Hematopoietic multipotent progenitor cell treated with erythropoietin and hydrocortisone succinate and interleukin-3 and kit ligand, for 15 days (in vitro differentiated cells): ENCODE measurements at regions not wholly inside any gene's neighbourhood (a gene's known extent, or its start where the extent isn't known, plus 50 kb on each side); places are given as distances from the start of the nearest gene placed in this dataset.

Source experiments
- DNase-seq: peaks from one replicate; pipeline ENCODE4 v3.0.0-alpha.2; 2015; ENCODE audit warnings: low spot score

DNA sequence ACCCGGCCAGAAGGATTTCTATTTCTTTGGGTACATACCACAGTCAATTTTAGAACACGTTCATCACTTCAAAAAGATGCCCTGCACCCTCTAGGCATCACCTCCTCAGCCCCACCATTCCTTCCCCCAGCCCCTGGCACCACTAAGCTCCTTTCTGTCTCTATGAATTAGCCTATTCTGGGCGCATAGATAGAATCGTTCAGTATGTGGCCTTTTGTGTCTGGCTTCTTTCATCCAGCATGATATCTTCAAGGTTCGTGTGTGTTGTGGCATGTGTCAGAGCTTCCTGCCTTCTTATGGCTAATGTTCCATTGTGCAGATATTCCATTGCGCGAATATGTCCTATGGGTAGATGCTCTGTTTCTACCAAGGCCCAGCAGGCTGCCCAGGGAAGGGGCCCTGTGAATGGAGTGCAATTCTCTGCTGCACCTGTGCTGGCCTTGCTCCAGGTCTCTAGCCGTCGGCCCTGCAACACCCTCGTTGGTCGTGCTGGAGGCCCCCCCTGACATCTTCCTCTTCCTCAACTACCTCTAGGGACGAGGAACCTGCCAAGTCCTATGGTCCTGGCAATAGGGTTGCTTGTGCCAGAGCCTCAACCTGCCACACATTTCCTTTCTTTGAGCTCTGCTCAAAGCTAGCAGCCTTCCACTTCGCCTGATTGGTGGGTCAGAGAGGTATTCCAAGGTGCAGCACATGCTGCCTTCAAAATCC is 113.5 kb downstream of the RIPK4 start:
- no peak for DNase-seq

- no peak for DNase-seq
Measured at GRCh38 chr21:41651830-41652229, 115.0 kb downstream of the RIPK4 start.

- DNase-seq: no peak
Measured at GRCh38 chr21:41651406-41651805, 115.4 kb downstream of the RIPK4 start.

GRCh38 chr21:41650526-41651145 is 116.2 kb downstream of the RIPK4 start:
- DNase-seq: no peak

DNA sequence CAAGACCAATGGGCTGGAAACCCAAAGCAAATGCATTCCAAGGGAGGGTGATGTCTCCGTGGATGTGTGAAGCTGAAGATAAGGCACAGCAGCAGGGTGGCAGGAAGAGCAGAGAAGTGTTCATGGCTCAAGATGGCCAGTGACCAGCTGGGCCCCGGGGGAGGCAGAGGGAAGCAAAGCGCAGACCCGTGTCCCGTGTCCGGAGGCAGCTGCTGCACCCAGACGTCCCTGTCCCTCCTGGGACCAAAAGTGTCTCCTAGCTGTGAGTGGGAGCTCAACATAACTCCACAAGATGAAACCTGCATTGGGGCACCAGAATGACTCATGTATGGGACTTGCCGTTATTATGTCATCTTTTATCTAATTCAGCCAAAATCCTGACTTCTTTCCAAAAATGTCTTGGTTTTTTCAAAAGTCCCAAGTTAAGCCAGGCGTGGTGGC is 118.2 kb downstream of the RIPK4 start:
- no peak for DNase-seq

DNA sequence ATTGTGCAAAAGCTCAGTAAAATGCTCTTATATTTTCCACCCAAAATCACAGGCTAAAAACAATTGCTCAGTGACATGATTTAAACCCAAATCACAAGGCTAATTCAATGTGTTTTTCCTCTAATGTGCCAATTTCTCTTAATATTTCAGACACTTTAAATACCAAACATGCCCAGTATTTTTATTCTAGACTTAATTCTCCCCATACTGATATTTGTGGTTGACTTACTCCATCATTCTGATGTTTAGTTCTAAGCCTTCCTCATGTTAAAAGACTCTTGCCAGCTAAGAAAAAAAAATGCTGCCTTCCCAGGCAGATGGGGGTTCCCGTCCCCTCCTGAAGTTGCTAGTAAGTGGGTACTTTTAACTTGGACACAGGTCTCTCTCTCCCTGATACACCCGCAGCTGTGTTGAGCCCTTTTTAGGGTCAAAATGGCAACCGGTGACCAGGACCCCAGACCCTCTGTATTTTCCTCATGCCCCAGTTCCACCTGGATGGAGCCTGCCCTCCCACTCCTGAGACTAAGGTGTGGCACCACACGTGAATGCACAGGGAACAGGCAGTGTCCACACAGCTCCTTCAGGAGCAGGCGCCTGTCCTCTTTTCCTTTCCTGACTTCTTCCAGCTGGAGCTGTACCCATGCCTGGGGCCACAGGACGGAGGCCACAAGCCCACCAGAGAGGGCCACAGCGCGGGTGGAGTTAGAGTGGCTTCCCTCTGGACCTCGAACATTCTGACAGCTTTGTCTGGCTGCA is 118.9 kb downstream of the RIPK4 start:
- DNase-seq: no peak

DNA sequence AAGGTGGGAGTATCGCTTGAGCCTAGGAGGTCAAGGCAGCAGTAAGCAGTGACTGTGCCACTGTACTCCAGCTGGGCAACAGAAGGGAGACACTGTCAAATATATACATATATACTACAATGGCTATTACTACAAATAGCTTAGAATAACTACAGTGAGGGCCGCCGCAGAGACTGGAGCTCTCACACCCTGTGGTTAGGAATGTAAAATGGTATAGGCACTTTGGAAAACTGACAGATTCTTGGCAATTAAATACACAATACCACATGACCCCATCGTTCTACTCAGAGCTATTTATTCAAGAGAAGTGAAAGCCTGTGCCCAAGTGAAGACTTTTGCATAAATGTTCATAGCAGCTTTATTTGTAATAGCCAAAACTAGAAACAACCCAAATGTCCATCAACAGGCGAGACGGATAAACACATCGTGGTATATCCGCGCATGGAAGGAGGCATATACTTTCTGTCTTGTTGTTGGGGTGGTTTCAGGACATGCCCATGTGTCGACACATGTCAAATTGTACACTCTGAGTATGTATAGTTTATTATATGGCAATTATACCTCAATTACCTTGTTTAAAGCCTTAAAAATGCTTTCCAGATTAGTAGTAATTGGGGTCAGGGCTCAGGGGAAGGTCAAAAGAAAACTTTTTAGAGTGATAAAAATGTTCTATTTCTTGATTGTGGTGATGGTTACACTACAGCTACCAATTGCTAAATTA is 123.4 kb downstream of the RIPK4 start:
- no peak for DNase-seq

DNA sequence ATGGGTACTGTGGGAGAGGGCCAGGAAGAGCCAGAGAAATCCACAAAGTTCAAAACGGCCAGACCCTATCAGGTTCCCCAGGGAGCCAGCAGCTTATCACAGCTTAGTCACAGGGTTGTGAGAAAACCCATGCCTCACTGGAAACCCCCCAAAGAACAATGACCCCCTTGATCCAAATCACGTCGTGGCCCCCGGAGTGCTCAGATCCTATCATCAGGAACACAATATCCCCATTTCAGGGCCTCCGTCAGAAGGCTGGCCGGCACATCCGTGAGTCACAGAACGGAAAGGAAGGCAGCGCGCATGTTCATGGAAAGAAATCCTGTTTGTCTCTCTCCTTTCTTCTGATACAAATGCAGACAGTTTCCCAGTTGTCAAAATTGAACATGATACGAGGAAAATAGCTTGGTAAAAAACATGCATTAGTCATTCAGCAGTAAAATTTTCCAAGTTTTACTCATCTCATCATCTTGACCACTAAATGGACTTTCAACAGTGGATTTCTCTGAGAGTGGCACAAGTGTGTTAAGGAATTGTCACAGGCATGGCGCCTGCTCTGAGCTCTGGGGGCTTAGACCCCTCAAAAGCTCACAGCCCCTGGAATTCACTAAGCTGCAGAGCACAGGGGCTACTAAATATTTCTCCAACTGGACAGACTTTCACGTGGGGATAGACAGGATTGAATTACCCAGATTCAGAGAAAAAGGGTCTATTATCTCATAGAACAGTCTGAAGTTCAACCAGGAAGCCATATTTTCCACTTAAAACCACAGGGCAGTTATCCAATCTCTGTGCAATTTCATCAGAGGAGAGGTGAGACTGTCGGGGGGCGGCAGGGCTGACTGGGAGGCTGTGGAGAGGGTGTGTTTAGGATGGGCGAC is 124.8 kb downstream of the RIPK4 start:
- no peak for DNase-seq

- DNase-seq: no peak
Measured at GRCh38 chr21:41641510-41641815, 125.4 kb downstream of the RIPK4 start.

- no peak for DNase-seq
Measured at GRCh38 chr21:41640748-41641509, 125.9 kb downstream of the RIPK4 start.

DNA sequence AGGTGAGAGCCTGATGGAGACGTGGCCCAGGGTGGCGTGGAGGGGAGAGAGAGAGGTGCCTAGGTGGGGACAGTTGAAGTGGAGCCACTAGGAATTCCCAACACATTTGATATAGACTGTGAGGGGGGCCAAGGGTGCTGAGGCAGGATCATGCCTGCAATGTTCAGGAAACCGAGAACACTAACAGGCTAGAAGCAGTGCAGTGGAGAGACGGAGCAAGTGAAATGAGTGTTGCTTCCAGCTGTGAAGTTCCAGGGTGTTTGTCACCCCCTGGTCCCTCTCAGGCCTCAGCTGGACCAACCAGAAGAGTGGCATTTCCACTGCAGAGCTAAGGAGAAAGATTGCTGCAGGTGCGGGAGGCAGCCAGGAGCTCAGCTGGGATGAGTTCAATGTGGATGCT is 127.1 kb downstream of the RIPK4 start:
- DNase-seq: no peak

DNA sequence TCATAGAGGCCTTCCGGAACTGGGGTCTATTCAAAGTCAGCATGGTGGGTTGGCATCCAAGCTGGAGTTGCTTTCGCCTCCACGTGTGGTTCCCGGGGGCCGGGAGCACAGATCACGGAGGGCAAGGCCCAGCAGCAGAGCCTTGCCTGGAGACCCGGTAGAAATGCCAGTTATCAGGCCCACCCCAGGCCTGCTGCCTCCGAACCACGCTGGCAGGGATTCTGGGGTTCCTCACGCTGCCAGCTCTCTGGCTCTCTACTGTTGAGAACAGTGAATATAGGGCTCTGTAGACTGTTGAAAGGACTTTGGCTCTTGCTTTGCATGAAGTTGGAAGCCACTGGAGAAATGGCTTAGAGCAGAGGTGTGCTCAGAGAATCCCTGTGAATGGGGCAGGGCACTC is 127.5 kb downstream of the RIPK4 start:
- no peak for DNase-seq

- DNase-seq: no peak
Measured at GRCh38 chr21:41638201-41638790, 128.6 kb downstream of the RIPK4 start.

- no peak for DNase-seq
Measured at GRCh38 chr21:41636636-41637630, 129.0 kb upstream of the TMPRSS2 start.

DNA sequence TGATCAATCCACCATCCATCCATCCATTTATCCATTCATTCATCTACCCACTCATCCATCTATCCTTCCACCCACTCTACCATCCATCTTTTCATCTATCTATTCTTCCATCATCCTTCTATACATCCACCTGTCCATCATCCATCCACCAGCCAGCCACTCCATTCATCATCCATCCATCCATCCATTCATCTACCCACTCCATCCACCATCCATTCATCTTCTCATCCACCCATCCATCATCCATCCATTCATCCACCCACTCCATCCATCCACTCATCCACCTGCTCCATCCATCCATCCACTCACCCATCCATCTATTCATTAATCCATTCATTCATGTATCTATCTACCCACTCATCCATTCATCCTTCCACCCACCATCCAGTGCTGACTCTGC is 127.9 kb upstream of the TMPRSS2 start:
- no peak for DNase-seq

DNA sequence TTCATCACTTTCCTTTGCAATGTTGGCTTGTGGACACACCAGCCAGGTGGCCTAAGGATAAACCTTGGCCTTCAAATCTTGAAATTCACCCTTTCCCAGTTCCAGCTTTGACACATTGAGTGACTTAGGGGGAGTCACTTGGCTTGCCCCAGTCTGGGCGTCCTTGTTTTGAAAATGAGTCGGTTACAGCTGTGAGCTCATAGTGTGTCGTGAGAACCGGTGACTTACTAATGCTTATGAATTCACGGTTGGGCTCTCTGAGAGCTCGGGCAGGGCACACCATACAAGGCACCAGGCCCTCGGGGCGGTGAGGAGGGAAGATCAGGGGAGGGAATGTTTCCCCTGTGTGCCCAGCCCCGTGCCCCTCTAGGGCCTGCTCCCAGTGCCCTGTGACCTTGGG is 126.9 kb upstream of the TMPRSS2 start:
- DNase-seq: no peak

DNA sequence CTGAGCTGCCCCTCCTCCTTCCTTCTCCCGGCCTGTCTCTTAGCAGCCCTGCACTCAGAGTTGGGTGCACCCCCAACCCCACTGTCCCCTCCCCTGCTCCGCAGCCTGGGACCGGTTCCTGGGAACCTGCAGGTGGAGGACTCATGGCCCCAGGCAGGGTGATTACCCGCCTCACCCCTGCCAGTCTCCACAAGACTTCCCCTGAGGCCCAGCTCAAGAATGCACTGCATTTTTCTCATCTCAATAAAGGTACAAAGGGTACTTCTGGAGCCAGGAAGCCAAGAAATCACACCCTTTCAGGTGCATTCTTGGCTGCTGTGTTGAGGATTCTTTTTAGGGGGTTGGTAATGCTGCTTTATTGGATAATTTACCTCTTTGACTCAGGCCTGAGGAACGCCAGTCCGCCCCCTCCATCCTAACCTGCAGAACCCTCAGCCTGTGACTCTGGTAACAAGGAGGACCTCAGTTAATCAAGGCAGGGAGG is 126.3 kb upstream of the TMPRSS2 start:
- no peak for DNase-seq

DNA sequence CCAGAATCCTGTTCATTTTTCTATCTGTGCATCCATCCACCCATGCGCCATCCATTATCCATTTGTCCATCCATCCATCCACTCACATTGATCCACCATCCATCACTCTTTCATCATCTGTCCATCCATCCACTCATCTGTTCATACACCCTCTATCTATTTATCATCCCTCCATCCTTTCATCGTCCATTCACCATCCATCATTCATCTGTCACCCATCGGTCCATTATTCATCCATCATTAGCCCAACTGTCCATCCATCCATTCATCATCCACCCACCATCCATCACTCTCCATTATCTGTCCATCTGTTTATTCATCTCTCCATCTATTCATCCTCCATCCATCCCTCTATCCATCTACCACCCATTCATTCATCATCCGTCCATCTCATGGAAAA is 125.7 kb upstream of the TMPRSS2 start:
- DNase-seq: no peak
